ENCODE measurements at regions not wholly inside any gene's neighbourhood (a gene's known extent, or its start where the extent isn't known, plus 50 kb on each side); places are given as distances from the start of the nearest gene placed in this dataset.
"Not testable (repeated sequence)": the region's sequence is repeated elsewhere in the genome, so short reads cannot be mapped to it uniquely, and the experiment has no call there.

DNA sequence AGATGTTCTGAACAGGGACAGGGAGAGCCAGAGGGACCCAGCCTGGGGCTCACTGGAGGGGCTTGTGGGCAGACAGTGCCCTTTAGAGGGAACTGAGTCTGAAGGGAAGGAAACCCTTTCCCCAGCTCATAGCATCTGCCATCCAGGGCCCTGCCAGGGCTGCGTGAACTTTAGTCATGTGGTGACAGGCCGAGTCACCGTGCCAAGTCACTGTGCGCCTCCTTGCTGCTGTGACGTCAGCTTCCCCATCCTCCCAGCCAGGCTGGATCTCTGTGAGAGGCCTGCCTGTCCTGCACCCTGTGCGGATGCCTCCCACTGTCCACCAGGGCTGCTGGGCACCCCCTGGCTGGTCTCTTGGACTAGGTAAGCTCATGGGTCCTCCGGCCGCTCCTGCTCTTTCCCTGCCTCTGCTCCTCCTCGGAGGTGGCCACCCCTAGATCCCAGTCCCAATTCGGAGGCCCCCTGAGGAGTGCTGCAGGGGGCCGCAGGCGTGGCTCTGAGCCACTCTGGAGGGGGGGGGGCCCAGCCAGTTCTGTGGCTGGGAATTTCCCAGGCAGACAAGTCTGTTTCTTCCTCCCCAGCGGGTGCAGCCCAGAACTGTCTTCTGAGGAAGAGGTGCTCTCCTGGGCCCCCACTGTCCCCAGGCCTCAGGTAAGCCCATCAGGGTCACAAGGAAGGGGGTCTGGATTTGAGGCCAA is 3080.9 kb downstream of the RPIA start:
- not testable (repeated sequence) for H3F3A ChIP-seq (ENCODE audit: control insufficient read depth, insufficient read depth); H3K4me2 ChIP-seq (ENCODE audit: low read length); H3K27me3 ChIP-seq (ENCODE audit: control insufficient read depth, low read length); H3K9me3 ChIP-seq (ENCODE audit: control insufficient read depth, insufficient read depth, low read length); H3K27ac ChIP-seq (ENCODE audit: low read depth, low read length); H3K4me3 ChIP-seq (ENCODE audit: low read length); H3K36me3 ChIP-seq (ENCODE audit: control insufficient read depth, low read length); H3K79me2 ChIP-seq (ENCODE audit: control insufficient read depth, low read length); H4K20me1 ChIP-seq (ENCODE audit: control insufficient read depth, insufficient read depth, low read depth, low read length); H3K9me2 ChIP-seq (replicated peaks; ENCODE audit: control insufficient read depth, low read length); H3K4me1 ChIP-seq (ENCODE audit: control insufficient read depth, low read length)

DNA sequence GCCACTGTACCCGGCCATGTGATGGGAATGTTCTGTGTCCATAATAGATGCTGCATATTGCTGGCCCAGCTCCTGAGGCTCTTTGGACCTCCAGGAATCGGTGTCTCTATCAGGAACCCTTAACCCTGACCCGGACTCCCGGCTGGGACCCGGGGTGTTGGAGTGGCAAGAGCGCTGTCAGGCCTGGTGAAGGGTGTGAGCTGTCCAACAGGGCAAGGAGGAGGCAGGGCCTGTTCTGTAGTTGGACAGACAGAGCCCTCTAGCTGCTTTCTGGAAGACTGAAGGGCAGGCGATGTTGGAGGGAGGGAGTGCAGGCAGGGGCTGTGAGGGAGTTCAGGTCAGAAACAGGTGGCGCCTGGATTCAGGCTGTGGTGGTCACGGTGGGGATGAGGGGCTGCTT is 3082.3 kb downstream of the RPIA start:
- H3K27ac ChIP-seq (ENCODE audit: low read depth, low read length); H3K79me2 ChIP-seq (ENCODE audit: control insufficient read depth, low read length); H4K20me1 ChIP-seq (ENCODE audit: control insufficient read depth, insufficient read depth, low read depth, low read length); H3K27me3 ChIP-seq (ENCODE audit: control insufficient read depth, low read length); H3K4me2 ChIP-seq (ENCODE audit: low read length); H3K9me2 ChIP-seq (replicated peaks; ENCODE audit: control insufficient read depth, low read length); H3K9me3 ChIP-seq (ENCODE audit: control insufficient read depth, insufficient read depth, low read length); H3F3A ChIP-seq (ENCODE audit: control insufficient read depth, insufficient read depth); H3K36me3 ChIP-seq (ENCODE audit: control insufficient read depth, low read length); H3K4me3 ChIP-seq (ENCODE audit: low read length); H3K4me1 ChIP-seq (ENCODE audit: control insufficient read depth, low read length): not testable (repeated sequence)

DNA sequence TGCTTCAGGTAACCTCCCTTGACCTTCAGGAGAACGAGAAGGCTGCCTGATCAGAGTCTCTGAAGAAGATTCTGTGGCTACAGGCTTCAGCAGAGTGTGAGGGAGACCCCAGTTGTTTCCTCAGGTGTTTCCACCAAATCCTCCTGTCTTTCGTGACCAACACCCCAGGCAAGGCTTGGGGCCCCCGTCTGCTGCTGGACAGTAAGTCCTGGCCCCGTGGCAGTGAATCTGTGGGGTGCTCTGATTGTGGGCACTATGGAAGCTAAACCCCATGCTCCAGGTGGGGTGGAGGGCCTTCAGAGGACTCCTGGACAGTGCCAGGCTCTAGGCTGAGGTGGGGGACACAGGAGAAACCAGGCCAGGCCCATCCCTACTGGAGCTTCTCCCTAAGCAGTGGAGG is 3083.7 kb downstream of the RPIA start:
- not testable (repeated sequence) for H3K4me2 ChIP-seq (ENCODE audit: low read length); H3K4me1 ChIP-seq (ENCODE audit: control insufficient read depth, low read length); H3K9me2 ChIP-seq (replicated peaks; ENCODE audit: control insufficient read depth, low read length); H4K20me1 ChIP-seq (ENCODE audit: control insufficient read depth, insufficient read depth, low read depth, low read length); H3F3A ChIP-seq (ENCODE audit: control insufficient read depth, insufficient read depth); H3K27ac ChIP-seq (ENCODE audit: low read depth, low read length); H3K79me2 ChIP-seq (ENCODE audit: control insufficient read depth, low read length); H3K36me3 ChIP-seq (ENCODE audit: control insufficient read depth, low read length); H3K9me3 ChIP-seq (ENCODE audit: control insufficient read depth, insufficient read depth, low read length); H3K27me3 ChIP-seq (ENCODE audit: control insufficient read depth, low read length); H3K4me3 ChIP-seq (ENCODE audit: low read length)

DNA sequence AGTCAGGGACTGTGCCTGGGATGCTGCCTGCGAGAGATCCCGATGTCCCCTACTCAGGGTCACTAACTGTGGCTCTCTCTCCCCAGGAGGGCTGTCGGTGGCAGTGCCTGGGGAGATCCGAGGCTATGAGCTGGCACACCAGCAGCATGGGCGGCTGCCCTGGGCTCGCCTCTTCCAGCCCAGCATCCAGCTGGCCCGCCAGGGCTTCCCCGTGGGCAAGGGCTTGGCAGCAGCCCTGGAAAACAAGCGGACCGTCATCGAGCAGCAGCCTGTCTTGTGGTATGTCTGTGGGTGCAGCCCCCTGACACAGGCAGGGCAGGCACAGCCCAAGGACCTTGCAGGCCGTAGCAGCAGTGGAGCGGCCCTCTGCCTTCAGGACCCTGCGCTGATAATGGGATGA is 3088.9 kb downstream of the RPIA start:
- not testable (repeated sequence) for H3K9me2 ChIP-seq (replicated peaks; ENCODE audit: control insufficient read depth, low read length); H3K36me3 ChIP-seq (ENCODE audit: control insufficient read depth, low read length); H3K27ac ChIP-seq (ENCODE audit: low read depth, low read length); H3F3A ChIP-seq (ENCODE audit: control insufficient read depth, insufficient read depth); H4K20me1 ChIP-seq (ENCODE audit: control insufficient read depth, insufficient read depth, low read depth, low read length); H3K4me3 ChIP-seq (ENCODE audit: low read length); H3K4me2 ChIP-seq (ENCODE audit: low read length); H3K9me3 ChIP-seq (ENCODE audit: control insufficient read depth, insufficient read depth, low read length); H3K79me2 ChIP-seq (ENCODE audit: control insufficient read depth, low read length); H3K27me3 ChIP-seq (ENCODE audit: control insufficient read depth, low read length); H3K4me1 ChIP-seq (ENCODE audit: control insufficient read depth, low read length)

DNA sequence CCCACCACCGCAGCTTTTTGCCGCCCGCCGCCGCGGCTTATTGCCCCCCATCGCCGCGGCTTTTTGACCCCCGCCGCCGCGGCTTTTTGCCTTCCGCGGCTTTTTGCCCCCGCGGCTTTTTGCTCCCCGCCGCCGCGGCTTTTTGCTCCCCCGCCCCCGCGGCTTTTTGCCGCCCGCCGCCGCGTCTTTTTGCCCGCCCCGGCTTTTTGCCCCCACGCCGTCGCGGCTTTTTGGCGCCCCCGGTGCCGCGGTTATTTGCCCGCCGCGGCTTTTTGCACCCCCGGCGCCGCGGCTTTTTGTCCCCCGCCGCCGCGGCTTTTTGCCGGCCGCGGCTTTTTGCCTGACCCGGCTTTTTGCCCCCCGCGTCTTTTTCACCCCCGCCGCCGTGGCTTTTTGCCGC is 3061.8 kb upstream of the TEKT4 start:
- H4K20me1 ChIP-seq (ENCODE audit: control insufficient read depth, insufficient read depth, low read depth, low read length); H3K4me2 ChIP-seq (ENCODE audit: low read length); H3K4me3 ChIP-seq (ENCODE audit: low read length); H3K27ac ChIP-seq (ENCODE audit: low read depth, low read length); H3K9me3 ChIP-seq (ENCODE audit: control insufficient read depth, insufficient read depth, low read length); H3K79me2 ChIP-seq (ENCODE audit: control insufficient read depth, low read length); H3K4me1 ChIP-seq (ENCODE audit: control insufficient read depth, low read length); H3F3A ChIP-seq (ENCODE audit: control insufficient read depth, insufficient read depth); H3K27me3 ChIP-seq (ENCODE audit: control insufficient read depth, low read length); H3K9me2 ChIP-seq (replicated peaks; ENCODE audit: control insufficient read depth, low read length); H3K36me3 ChIP-seq (ENCODE audit: control insufficient read depth, low read length): not testable (repeated sequence)

All from DOHH2 (cell line).